ENCODE measurements at regions not wholly inside any gene's neighbourhood (a gene's known extent, or its start where the extent isn't known, plus 50 kb on each side); places are given as distances from the start of the nearest gene placed in this dataset.

DNA sequence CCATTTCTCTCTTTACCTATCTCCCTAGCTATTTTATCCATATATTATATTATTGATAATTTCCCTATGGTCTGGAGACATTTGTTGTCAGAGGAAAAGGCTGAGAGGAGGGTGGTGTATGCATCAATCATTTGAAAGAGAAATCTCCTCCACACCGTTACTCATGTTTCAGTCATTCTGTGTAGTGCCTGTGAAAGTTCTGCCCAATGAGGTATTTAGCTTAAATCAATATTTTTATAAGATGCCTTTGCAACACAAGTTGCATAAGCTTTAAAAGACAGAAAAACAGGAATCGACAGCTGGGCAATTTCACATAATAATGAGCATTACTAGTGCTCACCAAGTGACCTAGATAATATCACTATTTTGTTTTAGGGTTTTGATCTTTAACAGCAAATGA, 363.7 kb upstream of the FSIP2 start (continued):
- TF ChIP-seq, protein P1, sequence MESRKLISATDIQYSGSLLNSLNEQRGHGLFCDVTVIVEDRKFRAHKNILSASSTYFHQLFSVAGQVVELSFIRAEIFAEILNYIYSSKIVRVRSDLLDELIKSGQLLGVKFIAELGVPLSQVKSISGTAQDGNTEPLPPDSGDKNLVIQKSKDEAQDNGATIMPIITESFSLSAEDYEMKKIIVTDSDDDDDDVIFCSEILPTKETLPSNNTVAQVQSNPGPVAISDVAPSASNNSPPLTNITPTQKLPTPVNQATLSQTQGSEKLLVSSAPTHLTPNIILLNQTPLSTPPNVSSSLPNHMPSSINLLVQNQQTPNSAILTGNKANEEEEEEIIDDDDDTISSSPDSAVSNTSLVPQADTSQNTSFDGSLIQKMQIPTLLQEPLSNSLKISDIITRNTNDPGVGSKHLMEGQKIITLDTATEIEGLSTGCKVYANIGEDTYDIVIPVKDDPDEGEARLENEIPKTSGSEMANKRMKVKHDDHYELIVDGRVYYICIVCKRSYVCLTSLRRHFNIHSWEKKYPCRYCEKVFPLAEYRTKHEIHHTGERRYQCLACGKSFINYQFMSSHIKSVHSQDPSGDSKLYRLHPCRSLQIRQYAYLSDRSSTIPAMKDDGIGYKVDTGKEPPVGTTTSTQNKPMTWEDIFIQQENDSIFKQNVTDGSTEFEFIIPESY (IDR thresholded peaks at IDR 0.05; ENCODE audit: extremely low read depth, insufficient replicate concordance, low read length): no peak

DNA sequence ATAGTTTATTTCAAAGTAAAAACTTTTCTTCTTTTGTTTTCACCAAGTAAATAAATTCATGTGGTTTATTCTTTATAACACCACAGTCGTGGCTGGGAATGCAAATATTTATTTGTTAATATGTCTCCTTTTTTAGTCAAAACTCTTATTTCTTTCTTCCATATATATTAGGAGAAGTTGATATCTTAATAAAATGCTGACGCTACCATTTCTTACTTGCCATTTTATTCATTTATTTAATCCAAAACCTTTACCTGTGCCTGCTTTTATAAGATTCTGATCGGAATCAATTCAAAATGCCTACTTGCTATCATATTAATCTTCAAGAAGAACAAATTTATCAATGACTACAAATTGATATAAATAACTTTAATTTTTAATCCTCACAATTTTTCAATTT, 362.9 kb upstream of the FSIP2 start:
- ChIA-PET CTCF (no interaction called here), POLR2A (no interaction called here), RAD21 (ENCODE audit: low non-redundant PET in 1 of 2, low total read pairs in 2 of 2, uncharacterized antibody in 2 of 2, unreplicated experiment in 2 of 2) (no interaction called here)
- BruUV-seq (replicated peaks): no TSS peak
- TF ChIP-seq EZH2phosphoT487 (IDR thresholded peaks at IDR 0.05; ENCODE audit: borderline replicate concordance): no peak
- no peak for TF ChIP-seq EGR1 (IDR thresholded peaks at IDR 0.05; ENCODE audit: low read depth)
- TF ChIP-seq SIN3A (IDR thresholded peaks at IDR 0.05; ENCODE audit: low read depth): no peak
- TF ChIP-seq, protein P2, sequence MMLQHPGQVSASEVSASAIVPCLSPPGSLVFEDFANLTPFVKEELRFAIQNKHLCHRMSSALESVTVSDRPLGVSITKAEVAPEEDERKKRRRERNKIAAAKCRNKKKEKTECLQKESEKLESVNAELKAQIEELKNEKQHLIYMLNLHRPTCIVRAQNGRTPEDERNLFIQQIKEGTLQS (IDR thresholded peaks at IDR 0.05): no peak
- TF ChIP-seq POLR2A (IDR thresholded peaks at IDR 0.05; ENCODE audit: borderline replicate concordance, extremely low read depth, insufficient read depth, insufficient read length): no peak
- TF ChIP-seq, protein P3, sequence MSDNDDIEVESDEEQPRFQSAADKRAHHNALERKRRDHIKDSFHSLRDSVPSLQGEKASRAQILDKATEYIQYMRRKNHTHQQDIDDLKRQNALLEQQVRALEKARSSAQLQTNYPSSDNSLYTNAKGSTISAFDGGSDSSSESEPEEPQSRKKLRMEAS (IDR thresholded peaks at IDR 0.05): no peak
- Histone ChIP-seq H3K27ac (ENCODE audit: low read depth, low read length) (no peak overlapping the region), H3K4me3 (replicated peaks in 1 of 2; ENCODE audit: low read depth in 1 of 2, low read length in 2 of 2) (no peak overlapping the region), H3K4me2 (ENCODE audit: low read length) (no peak overlapping the region), H3K4me1 (ENCODE audit: control insufficient read depth in 1 of 2, insufficient read depth in 2 of 2, low read length in 2 of 2) (no peaks in the 10 kb centered on the region), H3K9me2 (ENCODE audit: insufficient read depth) (no peaks in the 10 kb centered on the region), H4K20me1 (ENCODE audit: insufficient read depth) (no peaks in the 10 kb centered on the region), H3K9ac (ENCODE audit: low read length) (no peak overlapping the region), H3K27me3 (ENCODE audit: insufficient read depth, low read length) (no peaks in the 10 kb centered on the region), H2AFZ (ENCODE audit: low read depth, low read length, poor library complexity, severe bottlenecking) (no peak overlapping the region), H3K79me2 (ENCODE audit: insufficient read depth, low read length) (no peaks in the 10 kb centered on the region), H3K9me3 (ENCODE audit: control insufficient read depth in 1 of 2, insufficient read depth in 1 of 2, low read depth in 1 of 2, low read length in 2 of 2) (no peaks in the 10 kb centered on the region), H3K36me3 (ENCODE audit: control insufficient read depth in 1 of 2, insufficient read depth in 2 of 2, low read length in 2 of 2) (no peaks in the 10 kb centered on the region)
- ATAC-seq (no peak), DNase-seq (ENCODE audit: low read depth, low spot score) (no peak)
- intact Hi-C loops (cut with micrococcal nuclease): no loop called here

Measured in HCT116 (cell line).